ENCODE measurements at regions not wholly inside any gene's neighbourhood (a gene's known extent, or its start where the extent isn't known, plus 50 kb on each side); places are given as distances from the start of the nearest gene placed in this dataset.

- no peak for DNase-seq (ENCODE audit: low read depth)
- TF ChIP-seq CTCF (conservative IDR thresholded peaks at IDR 0.05; ENCODE audit: control insufficient read depth, insufficient read depth, low read depth, low read length): no peak
- H3K4me3 ChIP-seq (ENCODE audit: control insufficient read depth, low read depth, low read length): no peak overlapping the region
Measured at GRCh38 chr2:5145053-5145452, 547.1 kb upstream of the SOX11 start.

GRCh38 chr2:5145801-5146200, 546.4 kb upstream of the SOX11 start:
- H3K4me3 ChIP-seq (ENCODE audit: control insufficient read depth, low read depth, low read length): no peak overlapping the region
- DNase-seq (ENCODE audit: low read depth): no peak
- TF ChIP-seq CTCF (conservative IDR thresholded peaks at IDR 0.05; ENCODE audit: control insufficient read depth, insufficient read depth, low read depth, low read length): no peak

GRCh38 chr2:5148392-5149085, 543.6 kb upstream of the SOX11 start:
- no peak overlapping the region for H3K4me3 ChIP-seq (ENCODE audit: control insufficient read depth, low read depth, low read length)
- DNase-seq (ENCODE audit: low read depth): no peak
- no peak for TF ChIP-seq CTCF (conservative IDR thresholded peaks at IDR 0.05; ENCODE audit: control insufficient read depth, insufficient read depth, low read depth, low read length)

- H3K4me3 ChIP-seq (ENCODE audit: control insufficient read depth, low read depth, low read length): no peak overlapping the region
- no peak for TF ChIP-seq CTCF (conservative IDR thresholded peaks at IDR 0.05; ENCODE audit: control insufficient read depth, insufficient read depth, low read depth, low read length)
- DNase-seq (ENCODE audit: low read depth): no peak
Measured at GRCh38 chr2:5150871-5151270, 541.3 kb upstream of the SOX11 start.

GRCh38 chr2:5164776-5165525, 527.2 kb upstream of the SOX11 start:
- H3K4me3 ChIP-seq (ENCODE audit: control insufficient read depth, low read depth, low read length): no peak overlapping the region
- TF ChIP-seq CTCF (conservative IDR thresholded peaks at IDR 0.05; ENCODE audit: control insufficient read depth, insufficient read depth, low read depth, low read length): no peak
- peak; percentile 19 for DNase-seq (ENCODE audit: low read depth)

GRCh38 chr2:5172923-5173322, 519.3 kb upstream of the SOX11 start:
- H3K4me3 ChIP-seq (ENCODE audit: control insufficient read depth, low read depth, low read length): no peak overlapping the region
- TF ChIP-seq CTCF (conservative IDR thresholded peaks at IDR 0.05; ENCODE audit: control insufficient read depth, insufficient read depth, low read depth, low read length): no peak

More at GRCh38 chr2:5172923-5173322, 519.3 kb upstream of the SOX11 start:
- no peak for DNase-seq (ENCODE audit: low read depth)
